ENCODE measurements at regions not wholly inside any gene's neighbourhood (a gene's known extent, or its start where the extent isn't known, plus 50 kb on each side); places are given as distances from the start of the nearest gene placed in this dataset.
"Not testable (repeated sequence)": the region's sequence is repeated elsewhere in the genome, so short reads cannot be mapped to it uniquely, and the experiment has no call there.

- Histone ChIP-seq H2AFZ (no peak overlapping the region), H3K9me2 (ENCODE audit: insufficient read depth) (no peaks in the 10 kb centered on the region), H3K36me3 (ENCODE audit: low read depth) (no peaks in the 10 kb centered on the region), H3F3A (ENCODE audit: insufficient read depth, low read depth) (no peaks in the 10 kb centered on the region), H3K9me3 (ENCODE audit: insufficient read depth, low read depth) (no peaks in the 10 kb centered on the region), H3K27me3 (ENCODE audit: insufficient read depth, low read depth) (no peaks in the 10 kb centered on the region), H3K79me2 (ENCODE audit: low read depth) (no peaks in the 10 kb centered on the region), H3K4me3 (no peak overlapping the region), H4K20me1 (ENCODE audit: insufficient read depth) (no peaks in the 10 kb centered on the region), H3K27ac (no peak overlapping the region), H3K4me1 (replicated peaks; ENCODE audit: insufficient read depth) (no peaks in the 10 kb centered on the region), H3K4me2 (no peak overlapping the region)
- TF ChIP-seq EZH2 (IDR thresholded peaks at IDR 0.05; ENCODE audit: low read depth) (no peak), CTCF (conservative IDR thresholded peaks at IDR 0.05) (no peak)
- ChIA-PET CTCF (interaction anchor here (0.7 kb wide), 1 partner anchor 534 kb away, joined by 9 read pairs; no protein-coding TSS in a partner anchor), POLR2A (ENCODE audit: unreplicated experiment) (no interaction called here)
- no peak for DNase-seq
- BruUV-seq (replicated peaks) = no TSS peak
- intact Hi-C loops (cut with micrococcal nuclease; ENCODE audit: unreplicated experiment) = no loop called here
Observed at GRCh38 chr4:120207021-120207420, 140.4 kb upstream of the MAD2L1 start.

- ChIA-PET POLR2A (ENCODE audit: unreplicated experiment) (no interaction called here), CTCF (no interaction called here)
Observed at GRCh38 chr4:120202222-120202621, 135.6 kb upstream of the MAD2L1 start.

GRCh38 chr4:120200573-120201110 lies 134.0 kb upstream of the MAD2L1 start:
- CTCF ChIA-PET, H2AFZ ChIP-seq: not testable (repeated sequence)

More at GRCh38 chr4:120202222-120202621, 135.6 kb upstream of the MAD2L1 start:
- no peak for TF ChIP-seq EZH2 (IDR thresholded peaks at IDR 0.05; ENCODE audit: low read depth)
- no peak for TF ChIP-seq CTCF (conservative IDR thresholded peaks at IDR 0.05)
- intact Hi-C loops (cut with micrococcal nuclease; ENCODE audit: unreplicated experiment) = no loop called here
- no peaks in the 10 kb centered on the region for H3F3A ChIP-seq (ENCODE audit: insufficient read depth, low read depth)
- DNase-seq = no peak
- H3K9me3 ChIP-seq (ENCODE audit: insufficient read depth, low read depth) = no peaks in the 10 kb centered on the region
- no TSS peak for BruUV-seq (replicated peaks)
- H3K9me2 ChIP-seq (ENCODE audit: insufficient read depth) = no peaks in the 10 kb centered on the region
- H3K4me1 ChIP-seq (replicated peaks; ENCODE audit: insufficient read depth) = no peaks in the 10 kb centered on the region
- H3K27ac ChIP-seq = no peak overlapping the region
- no peaks in the 10 kb centered on the region for H3K36me3 ChIP-seq (ENCODE audit: low read depth)
- H3K79me2 ChIP-seq (ENCODE audit: low read depth) = no peaks in the 10 kb centered on the region
- H3K27me3 ChIP-seq (ENCODE audit: insufficient read depth, low read depth) = no peaks in the 10 kb centered on the region
- no peak overlapping the region for H3K4me3 ChIP-seq
- H3K4me2 ChIP-seq = no peak overlapping the region
- H2AFZ ChIP-seq = no peak overlapping the region
- no peaks in the 10 kb centered on the region for H4K20me1 ChIP-seq (ENCODE audit: insufficient read depth)

GRCh38 chr4:120198411-120198810 lies 131.8 kb upstream of the MAD2L1 start:
- no peaks in the 10 kb centered on the region for H3K79me2 ChIP-seq (ENCODE audit: low read depth)
- no peak overlapping the region for H2AFZ ChIP-seq
- no peak for TF ChIP-seq CTCF (conservative IDR thresholded peaks at IDR 0.05)
- TF ChIP-seq EZH2 (IDR thresholded peaks at IDR 0.05; ENCODE audit: low read depth) = no peak
- DNase-seq = no peak
- no peak overlapping the region for H3K4me2 ChIP-seq
- H3F3A ChIP-seq (ENCODE audit: insufficient read depth, low read depth) = no peaks in the 10 kb centered on the region
- H3K9me3 ChIP-seq (ENCODE audit: insufficient read depth, low read depth) = no peaks in the 10 kb centered on the region
- POLR2A ChIA-PET (ENCODE audit: unreplicated experiment) = no interaction called here
- BruUV-seq (replicated peaks) = no TSS peak
- no peak overlapping the region for H3K4me3 ChIP-seq
- no peaks in the 10 kb centered on the region for H3K4me1 ChIP-seq (replicated peaks; ENCODE audit: insufficient read depth)
- CTCF ChIA-PET = no interaction called here
- intact Hi-C loops (cut with micrococcal nuclease; ENCODE audit: unreplicated experiment) = no loop called here
- H3K27me3 ChIP-seq (ENCODE audit: insufficient read depth, low read depth) = no peaks in the 10 kb centered on the region
- H3K27ac ChIP-seq = no peak overlapping the region
- no peaks in the 10 kb centered on the region for H3K9me2 ChIP-seq (ENCODE audit: insufficient read depth)
- H4K20me1 ChIP-seq (ENCODE audit: insufficient read depth) = no peaks in the 10 kb centered on the region
- H3K36me3 ChIP-seq (ENCODE audit: low read depth) = no peaks in the 10 kb centered on the region

More at GRCh38 chr4:120200573-120201110, 134.0 kb upstream of the MAD2L1 start:
- intact Hi-C loops (cut with micrococcal nuclease; ENCODE audit: unreplicated experiment); H3K36me3 ChIP-seq (ENCODE audit: low read depth); H4K20me1 ChIP-seq (ENCODE audit: insufficient read depth); H3K4me1 ChIP-seq (replicated peaks; ENCODE audit: insufficient read depth); H3K4me3 ChIP-seq; H3F3A ChIP-seq (ENCODE audit: insufficient read depth, low read depth); DNase-seq; POLR2A ChIA-PET (ENCODE audit: unreplicated experiment); H3K9me2 ChIP-seq (ENCODE audit: insufficient read depth); H3K4me2 ChIP-seq; H3K27me3 ChIP-seq (ENCODE audit: insufficient read depth, low read depth); BruUV-seq (replicated peaks); H3K79me2 ChIP-seq (ENCODE audit: low read depth); H3K27ac ChIP-seq; H3K9me3 ChIP-seq (ENCODE audit: insufficient read depth, low read depth): not testable (repeated sequence)
